T-helper 9 cell (primary cell): ENCODE measurements at regions not wholly inside any gene's neighbourhood (a gene's known extent, or its start where the extent isn't known, plus 50 kb on each side); places are given as distances from the start of the nearest gene placed in this dataset.
"Not testable (repeated sequence)": the region's sequence is repeated elsewhere in the genome, so short reads cannot be mapped to it uniquely, and the experiment has no call there.

Experiments used
- DNase-seq: peaks from one replicate; pipeline ENCODE4 v3.0.0-alpha.2; 2020

DNA sequence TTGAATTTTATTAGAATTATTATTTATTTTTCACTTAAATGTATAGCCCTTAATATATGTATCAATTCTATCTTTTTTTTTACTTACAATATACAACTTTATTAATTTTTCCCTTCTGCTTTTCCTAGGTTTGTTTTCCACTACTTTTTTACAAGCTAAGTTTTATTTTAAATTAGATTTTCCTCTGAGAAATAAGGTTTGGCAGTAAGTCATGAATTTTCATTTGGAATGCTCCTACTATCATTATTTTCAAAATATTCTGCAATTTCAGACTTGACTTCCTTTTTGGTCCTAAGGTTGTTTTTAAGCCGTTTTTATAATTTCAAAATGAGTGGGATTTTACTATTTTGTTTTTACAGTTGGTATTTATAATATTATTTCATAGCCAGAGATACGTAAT, 222.8 kb upstream of the PIEZO2 start:
- DNase-seq: no peak

DNA sequence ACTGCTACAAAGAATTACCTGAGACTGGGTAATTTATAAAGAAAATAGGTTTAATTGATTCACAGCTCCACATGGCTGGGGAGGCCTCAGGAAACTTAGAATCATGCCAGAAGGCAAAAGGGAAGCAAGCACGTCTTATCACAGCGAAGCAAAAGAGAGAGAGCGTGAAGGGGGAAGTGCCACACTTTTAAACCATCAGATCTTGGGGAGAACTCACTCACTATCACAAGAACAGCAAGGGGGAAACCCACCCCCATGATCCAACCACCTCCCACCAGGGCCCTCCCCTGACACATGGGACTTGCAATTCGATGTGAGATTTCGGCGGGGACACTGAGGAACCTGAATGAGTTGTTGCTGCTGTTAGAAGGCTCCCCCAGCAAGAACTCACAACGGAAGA, 220.2 kb upstream of the PIEZO2 start:
- DNase-seq: no peak

DNA sequence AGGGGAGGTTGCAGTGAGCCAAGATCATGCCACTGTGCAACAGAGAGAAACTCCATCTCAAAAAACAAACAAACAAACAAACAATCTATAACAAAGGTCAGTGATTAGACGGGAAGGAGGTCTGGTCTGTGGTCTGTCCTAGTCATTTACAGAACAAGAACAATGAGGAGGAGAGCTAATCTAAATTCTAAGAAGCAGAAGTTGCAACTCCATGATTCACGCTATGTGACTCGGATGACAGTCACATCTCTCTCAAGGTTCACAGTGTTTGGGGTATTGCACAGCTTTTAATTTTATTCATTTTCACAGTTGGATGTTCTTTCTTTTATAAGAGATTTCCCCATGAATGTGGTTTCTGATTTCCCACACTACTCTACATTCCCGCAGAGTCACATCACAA, 218.7 kb upstream of the PIEZO2 start:
- DNase-seq: no peak

DNA sequence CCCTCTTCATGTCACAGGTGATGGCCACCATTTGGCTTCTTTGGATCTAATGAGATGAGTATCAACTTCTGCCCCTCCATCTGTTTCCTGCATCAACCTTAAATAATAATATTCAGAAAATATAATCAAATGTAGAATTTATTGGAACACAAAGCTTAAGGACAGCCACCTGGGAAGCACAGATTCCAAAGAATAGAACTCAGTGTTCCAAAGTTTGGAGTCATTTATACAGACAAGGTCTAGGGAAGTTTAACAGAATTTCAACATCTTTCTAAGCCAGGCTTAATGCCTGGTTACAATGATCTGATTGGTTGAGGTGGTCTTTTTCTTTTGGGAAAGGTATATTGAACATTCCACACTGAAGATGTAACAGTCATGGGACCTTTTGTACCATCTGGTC, 218.0 kb upstream of the PIEZO2 start:
- DNase-seq: no peak

DNA sequence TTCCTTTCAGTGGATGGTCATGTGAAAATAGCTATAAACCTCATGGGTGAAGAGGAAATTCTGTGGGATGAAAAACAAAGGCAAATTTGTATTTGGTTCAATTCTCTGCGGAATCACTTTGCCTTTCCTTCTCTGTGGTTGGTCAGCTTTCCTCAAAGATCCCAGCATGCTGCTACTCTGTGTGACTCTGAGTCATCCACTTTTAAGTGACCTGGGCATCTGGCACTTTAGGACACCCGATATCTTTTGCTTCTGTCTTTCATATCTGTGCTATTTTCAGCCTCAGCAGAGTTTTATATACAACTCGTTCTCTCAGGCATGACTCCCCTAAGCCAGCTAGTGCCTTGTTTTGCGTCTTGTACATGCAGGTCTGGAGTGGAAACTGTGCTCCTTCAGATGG, 217.0 kb upstream of the PIEZO2 start:
- no peak for DNase-seq

DNA sequence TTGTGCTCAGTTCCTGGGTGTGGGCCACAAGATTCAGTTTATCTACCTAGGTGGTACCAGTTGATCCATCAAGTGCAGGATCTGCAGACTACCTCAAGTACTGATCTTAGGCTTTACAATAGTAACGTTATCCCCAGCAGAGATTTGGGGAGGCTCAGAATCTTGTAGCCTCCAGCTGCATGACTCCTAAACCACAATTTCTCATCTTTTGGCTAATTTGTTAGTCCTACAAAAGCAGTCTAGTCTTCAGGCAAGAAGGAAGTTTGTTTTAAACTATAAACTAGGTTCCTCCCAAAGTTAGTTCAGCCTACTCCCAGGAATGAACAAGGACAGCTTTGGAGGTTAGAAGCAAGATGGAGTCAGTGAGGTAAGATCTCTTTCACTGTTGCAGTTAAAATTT, 213.5 kb upstream of the PIEZO2 start:
- no peak for DNase-seq

DNA sequence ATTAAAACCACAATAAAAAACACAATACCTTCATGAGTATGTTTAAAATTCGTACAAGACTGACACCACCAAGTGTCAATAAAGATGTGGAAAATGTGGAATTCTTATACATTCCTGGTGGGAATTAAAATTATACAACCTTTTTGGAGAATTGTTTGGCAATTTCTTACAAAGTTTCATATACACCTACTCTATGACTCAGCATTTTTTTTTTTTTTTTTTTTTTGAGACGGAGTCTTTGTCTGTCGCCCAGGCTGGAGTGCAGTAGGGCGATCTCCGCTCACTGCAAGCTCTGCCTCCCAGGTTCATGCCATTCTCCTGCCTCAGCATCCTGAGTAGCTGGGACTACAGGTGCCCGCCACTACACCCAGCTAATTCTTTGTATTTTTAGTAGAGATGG, 212.5 kb upstream of the PIEZO2 start:
- DNase-seq: not testable (repeated sequence)

DNA sequence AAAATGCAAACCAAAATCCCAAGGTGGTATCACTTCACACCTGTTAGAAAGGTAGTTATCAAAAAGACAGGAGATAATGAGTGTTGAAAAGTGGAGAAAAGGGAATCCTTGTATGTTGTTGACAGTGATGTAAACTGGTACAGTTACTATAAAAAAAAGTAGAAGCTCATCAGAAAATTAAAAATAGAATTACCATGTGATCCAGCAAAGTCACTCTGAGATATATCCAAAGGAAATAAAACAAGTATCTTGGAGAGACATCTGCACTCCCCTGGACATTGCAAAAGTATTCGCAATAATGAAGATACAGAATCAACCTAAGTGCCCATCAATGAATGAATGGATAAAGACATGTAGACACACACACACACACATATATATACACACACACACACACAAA, 208.3 kb upstream of the PIEZO2 start:
- DNase-seq: no peak

DNA sequence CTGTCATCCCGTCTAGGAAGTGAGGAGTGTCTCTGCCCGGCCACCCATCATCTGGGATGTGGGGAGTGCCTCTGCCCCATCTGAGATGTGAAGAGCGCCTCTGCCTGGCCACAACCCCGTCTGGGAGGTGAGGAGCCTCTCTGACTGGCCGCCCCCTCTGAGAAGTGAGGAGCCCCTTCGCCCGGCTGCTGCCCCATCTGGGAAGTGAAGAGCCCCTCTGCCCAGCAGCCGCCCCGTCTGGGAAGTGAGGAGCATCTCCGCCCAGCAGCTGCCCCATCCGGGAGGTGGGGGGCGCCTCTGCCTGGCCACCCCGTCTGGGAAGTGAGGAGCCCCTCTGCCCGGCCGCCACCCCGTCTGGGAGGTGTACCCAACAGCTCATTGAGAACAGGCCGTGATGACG, 195.2 kb upstream of the PIEZO2 start:
- DNase-seq: not testable (repeated sequence)

DNA sequence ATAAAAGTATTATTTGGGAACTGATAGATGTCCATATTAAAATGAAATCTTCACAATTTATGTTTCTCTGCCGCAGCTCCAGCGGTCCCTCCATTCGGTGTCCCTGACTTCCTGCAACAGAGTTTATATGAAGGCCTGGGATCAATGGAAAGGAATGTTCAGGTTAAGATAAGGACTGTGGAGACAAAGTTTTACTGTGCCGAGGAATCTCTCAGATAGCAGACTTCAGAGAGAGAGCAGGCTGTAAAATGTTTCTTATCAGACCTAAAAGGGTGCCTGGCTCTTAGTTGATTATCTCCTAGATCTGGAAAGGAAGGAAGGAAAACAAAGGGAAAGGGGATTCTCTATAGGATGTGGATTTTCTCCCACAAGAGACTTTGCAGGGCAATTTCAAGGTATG, 193.7 kb upstream of the PIEZO2 start:
- no peak for DNase-seq

DNA sequence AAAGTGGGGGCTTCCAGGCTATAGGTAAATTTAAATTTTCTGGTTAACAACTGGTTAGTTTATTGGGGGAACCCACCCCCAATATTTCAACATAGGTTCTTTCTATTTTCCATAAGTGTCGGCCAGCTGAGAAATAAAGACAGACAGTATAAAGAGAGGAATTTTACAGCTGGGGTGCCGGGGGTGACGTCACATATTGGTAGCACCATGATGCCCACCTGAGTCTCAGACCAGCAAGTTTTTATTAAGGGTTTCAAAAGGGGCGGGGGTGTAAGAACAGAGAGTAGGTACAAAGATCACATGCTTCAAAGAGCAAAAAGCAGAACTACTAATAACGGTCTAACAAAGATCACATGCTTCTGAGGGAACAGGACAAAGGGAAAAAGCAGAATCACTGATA, 192.7 kb upstream of the PIEZO2 start:
- DNase-seq: not testable (repeated sequence)

DNA sequence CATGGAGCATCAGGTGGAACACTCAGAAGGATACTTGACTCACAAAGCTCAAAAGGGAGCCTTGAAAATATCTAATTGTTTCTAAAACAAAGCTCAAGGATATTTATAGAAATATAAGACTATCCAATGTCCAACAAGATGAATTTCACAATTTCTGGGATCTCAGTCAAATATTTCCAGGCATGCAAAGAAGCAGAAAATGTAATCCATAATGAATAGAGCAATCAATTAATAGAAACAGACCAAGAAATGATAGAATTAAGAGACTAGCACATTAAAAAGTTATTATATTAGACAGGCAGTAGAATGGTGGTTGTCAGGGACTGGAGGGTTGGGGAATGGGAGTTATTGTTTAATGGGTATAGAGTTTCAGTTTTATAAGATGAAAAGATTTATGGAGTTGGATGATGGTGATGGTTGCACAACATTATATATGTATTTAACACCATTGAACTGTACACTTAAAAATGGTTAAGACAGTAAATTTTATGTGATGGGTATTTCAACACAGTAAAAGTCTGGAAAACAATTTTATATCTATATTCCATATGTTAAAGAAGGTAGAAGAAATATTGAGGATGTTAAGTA, 189.9 kb upstream of the PIEZO2 start:
- no peak for DNase-seq

DNA sequence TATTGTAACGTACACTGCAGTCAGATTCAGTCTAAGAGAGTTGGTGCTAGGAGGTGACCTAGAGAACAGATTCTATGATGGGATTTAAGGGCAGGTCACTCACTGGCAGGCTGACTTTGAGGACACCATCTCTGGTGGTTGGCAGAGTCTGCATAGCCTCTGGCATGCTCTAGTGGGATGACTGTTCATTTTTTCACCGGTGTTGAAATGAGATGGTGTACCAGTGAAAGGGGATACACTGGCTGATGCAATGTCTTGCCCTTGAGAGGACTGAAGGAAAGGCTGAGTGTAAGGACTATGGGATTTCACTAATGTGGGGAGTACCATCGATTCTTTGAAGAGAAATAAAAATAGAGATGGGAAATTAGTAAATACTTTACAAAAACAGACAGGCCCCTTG, 186.9 kb upstream of the PIEZO2 start:
- DNase-seq: no peak

DNA sequence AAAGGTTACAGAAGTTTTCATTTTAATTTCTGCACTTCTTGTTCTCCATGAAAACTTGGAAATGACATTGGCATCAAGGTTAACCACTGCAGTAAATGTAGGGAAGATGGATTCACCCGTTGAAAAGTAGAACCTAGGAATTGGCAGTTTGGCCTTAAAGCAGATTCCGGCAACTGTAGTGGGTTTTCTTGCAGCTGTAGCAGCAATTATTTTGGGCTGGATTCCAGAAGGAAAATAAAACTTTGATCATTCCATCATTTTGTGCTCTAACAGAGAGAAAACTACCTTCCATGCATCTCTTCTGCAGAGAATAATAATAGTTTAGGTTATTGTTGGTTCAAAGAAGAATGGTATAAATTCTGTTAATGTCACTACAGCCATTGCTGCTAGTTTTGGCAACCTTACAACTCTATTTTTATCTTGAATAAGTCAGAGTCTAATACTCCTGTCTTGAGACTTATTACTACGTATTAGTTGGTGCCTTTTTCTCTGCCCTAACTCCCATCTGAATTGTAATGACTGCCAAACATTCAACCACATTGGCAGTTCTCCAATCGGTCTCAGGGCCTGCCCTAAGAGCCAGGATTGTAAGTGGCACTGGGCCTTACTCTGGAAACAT, 178.1 kb upstream of the PIEZO2 start:
- no peak for DNase-seq

DNA sequence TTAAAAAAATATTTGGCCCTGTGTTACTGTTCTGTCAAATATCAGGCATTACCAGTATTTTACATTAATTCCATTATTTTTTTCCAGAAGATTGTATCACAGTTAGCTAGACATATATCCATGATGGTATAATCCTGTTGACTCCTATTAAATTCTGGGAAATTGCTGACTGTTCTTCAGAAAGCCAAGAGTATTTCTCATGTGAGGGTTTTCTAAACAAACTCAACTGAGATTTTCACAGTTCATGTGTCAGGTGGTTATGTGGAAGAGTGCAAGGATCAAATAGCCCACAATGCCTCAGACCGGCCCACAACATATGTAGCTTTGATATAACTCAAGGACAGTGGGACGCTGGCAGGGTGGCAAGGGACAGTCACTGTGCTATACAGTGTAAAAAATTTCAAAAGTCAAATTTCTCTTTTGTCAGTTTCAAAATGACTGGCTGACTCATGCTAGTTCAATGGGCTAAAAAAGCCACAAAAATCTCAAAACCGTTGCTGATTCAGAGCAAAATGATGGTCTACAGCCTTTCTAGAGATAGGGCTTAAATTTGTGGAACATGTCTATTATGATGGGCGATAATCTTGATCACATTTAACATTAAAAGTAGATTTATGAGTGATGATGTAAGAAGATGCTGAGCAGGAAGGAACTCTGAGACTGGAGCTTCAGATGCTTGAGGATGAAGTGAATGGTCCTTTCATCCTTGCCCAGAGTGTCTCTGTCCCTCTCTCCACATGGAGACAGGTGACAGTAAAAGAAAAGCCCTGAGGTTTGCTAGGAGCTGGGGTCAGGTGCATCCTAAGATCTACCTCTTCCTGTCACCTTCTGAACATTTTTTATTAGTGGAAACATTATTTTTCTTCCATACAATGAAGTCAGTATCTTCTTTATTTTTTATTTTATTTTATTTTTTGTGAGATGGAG, 175.8 kb upstream of the PIEZO2 start:
- DNase-seq: no peak

DNA sequence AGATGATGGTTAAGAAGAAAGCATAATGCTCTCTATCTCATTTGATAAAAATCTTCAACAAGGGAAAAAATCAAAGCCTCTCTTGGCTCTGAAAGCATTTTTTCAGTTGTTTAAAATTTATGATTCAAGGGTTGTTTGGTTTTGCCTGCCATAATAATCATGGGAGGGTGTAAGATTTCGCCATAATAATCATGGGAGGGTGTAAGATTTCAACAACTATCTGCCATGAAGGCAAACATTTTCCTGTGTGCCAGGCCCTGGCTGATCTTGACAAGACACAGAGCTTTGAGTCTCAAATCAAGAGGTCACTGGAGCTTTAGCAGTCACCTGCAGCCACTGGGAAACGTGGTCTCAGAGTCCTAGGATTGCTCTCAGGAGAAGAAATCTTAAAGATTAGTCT, 175.1 kb upstream of the PIEZO2 start:
- no peak for DNase-seq

DNA sequence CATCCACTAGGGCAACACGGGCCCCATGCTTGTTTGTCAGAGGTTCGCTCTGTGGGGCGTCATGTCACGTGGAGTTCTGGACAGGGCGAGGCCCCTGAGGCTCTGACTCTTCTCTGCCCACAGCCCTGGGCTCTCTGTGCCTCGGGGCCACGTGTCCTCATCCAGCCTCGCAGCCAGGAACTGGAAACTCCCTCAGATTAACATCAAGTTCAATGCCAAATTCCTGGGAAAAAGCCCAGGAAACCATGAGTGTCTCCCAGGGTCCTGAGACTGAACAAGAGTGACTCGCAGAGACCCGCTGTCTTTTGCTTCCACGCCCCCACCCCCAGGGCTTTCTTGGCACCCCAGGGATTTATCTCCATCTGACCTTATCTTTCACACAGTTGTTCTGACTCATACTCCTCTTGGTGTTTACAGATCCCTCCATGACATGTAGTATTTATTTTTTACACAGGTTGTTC, 174.0 kb upstream of the PIEZO2 start:
- DNase-seq: no peak

DNA sequence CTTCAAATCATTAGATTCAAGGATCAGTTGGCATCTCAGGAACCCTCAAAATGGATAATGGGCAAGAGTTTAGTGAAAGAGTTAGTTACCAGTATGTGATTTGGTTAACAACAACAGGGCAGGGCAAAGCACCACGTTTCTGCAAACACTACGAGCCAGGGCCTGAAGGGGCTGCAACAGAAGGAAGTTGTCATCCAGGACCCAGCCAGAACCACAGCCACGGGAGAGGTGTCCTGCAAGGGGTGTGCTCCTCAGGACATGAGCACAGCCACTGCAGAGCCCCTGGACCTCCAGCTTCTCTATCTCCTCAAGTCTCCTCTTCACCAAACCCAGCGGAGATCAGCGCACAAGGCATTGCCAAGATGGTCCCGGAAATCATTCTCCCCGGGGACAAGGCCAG, 173.3 kb upstream of the PIEZO2 start:
- DNase-seq: no peak

DNA sequence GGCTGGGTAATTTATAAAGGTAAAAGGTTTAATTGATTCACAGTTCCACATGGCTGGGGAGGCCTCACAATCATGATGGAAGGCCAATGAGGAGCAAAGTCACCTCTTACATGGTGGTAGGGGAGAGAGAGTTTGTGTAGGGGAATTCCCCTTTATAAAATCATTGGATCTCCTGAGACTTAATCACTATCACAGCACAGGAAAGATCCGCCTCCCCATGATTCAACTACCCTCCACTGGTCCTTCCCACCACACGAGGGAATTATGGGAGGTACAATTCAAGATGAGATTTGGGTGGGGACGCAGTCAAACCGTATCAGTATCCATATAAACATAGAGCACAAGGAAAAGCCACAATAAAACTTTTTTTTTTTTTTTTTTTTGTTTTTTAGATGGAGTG, 172.6 kb upstream of the PIEZO2 start:
- DNase-seq: no peak

DNA sequence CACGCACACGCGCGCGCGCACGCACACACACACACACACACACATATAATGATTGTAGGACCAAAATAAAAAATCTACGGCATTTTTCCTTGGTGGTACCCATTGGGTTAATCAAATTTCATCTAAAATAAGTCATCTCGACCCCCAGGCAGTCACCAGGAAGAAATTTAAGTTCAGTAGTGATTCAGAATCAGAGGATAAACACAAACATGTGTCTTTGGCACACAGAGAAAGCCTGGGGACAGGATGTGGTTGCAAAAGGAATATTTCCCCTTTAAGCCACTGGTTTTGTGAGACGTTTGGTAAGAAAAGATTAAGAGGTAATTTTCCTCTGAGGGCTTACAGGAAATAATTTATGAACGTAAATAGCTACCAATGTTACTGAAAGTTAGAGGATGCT, 171.6 kb upstream of the PIEZO2 start:
- DNase-seq: no peak

DNA sequence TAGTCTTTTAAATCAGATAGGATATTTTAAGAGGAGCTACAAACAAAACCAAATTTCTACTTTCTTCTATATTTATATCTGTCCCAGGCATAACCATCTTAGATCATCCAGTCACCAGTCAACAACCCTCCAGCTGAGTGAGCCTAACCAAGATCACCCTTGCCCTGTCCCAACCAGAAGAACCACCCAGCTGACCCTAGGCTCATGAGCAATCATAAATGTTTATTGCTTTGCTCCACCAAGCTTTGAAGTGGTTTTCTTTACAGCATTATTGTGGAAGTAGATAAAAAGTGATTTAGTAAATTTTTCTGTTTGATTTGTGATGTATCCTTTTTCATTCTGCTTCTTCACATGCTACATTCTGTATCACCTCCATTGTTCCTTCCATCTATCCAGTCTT, 167.2 kb upstream of the PIEZO2 start:
- no peak for DNase-seq

DNA sequence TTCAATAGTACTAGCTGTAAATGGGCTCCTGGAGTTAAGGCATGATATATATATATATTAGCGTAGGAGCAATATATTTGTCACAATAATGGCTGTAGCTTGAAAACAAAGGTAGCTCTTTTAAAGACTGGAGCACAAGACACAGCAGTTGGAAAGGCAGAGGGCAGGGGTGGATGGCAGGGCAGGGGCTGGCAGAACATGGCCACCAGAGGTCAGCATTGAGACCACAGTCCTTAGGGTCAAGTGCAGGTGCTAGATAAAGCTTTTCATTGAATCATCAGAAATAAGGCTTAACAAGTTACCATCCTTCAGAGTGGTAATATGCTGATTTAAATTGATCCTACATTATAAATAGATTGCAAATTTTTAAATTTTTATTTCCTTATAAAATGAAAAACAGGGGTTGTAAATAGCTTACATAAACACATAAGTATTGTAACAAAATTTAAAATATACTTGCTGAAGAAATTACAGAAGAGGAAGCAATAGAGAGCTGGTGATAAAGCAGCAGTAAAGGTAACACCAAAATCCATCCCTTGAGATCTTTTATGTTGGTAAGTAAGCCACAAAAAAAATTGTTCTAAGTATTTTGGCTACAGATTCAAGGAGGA, 161.2 kb upstream of the PIEZO2 start:
- DNase-seq: no peak

DNA sequence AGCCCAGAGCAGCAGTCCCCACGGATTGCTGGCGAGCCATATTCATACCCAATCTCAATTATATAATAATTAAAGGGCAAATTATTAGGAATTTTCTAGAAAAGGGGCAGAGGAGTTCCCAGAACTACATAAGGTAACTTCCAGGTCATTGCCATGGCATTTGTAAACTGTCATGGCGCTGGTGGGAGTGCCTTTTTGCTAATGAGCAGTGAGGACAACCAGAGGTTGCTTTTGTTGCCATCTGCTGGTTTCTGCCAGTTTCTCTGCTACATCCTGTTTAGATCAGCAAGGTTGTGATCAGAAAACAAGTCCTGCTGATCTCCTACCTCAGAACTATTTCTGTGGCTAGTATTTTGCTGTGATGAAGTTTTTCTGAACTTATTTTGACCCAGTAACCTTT, 159.8 kb upstream of the PIEZO2 start:
- DNase-seq: no peak

DNA sequence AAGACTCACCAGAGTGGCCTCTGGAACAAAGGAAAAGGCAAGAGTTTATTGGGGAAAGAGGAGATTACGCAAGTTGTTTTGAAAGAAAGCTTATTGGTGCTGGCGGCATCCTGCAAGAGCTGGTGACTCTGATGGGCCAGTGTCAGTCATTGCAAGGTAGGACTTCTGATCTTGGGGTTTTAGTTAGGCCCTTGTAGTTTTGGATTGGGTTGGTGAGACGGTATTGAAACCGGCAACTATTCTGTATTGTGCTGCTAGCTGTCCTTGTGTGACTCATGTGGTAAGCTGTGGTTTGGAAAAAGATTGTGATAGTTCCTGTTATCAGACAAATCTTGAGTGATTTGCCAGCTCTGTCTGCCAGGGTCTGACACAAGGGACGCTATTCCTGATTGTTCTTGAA, 159.1 kb upstream of the PIEZO2 start:
- DNase-seq: no peak
